Lower lobe of right lung (tissue), 2 donors: ENCODE measurements at regions not wholly inside any gene's neighbourhood (a gene's known extent, or its start where the extent isn't known, plus 50 kb on each side); places are given as distances from the start of the nearest gene placed in this dataset.

Source experiments
- ATAC-seq, 2 donors: fragments of 200-7000 bp; cut with Tn5 transposase; one replicate each; pipeline ENCODE4 v1.9.1; 2020 to 2022; ENCODE audit warnings: mild to moderate bottlenecking in 2 of 2, moderate library complexity in 2 of 2
- DNase-seq: peaks from one replicate; pipeline ENCODE4 v3.0.0-alpha.2; 2020
- H3K27ac ChIP-seq: fragments of 200-600 bp; one replicate; pipeline ENCODE4 v1.8.0; 2022
- H3K27me3 ChIP-seq: fragments of 200-600 bp; one replicate; pipeline ENCODE4 v1.8.0; 2022; ENCODE audit warnings: low read depth
- H3K36me3 ChIP-seq: fragments of 200-600 bp; one replicate; pipeline ENCODE4 v1.8.0; 2022; ENCODE audit warnings: mild to moderate bottlenecking
- H3K4me1 ChIP-seq: fragments of 200-600 bp; one replicate; pipeline ENCODE4 v1.8.0; 2022
- H3K4me3 ChIP-seq: fragments of 200-600 bp; one replicate; pipeline ENCODE4 v1.8.0; 2022; ENCODE audit warnings: mild to moderate bottlenecking
- H3K9me3 ChIP-seq: fragments of 200-600 bp; one replicate; pipeline ENCODE4 v1.8.0; 2022
- CTCF ChIP-seq: fragments of 200-600 bp; IDR thresholded peaks from one replicate; pipeline ENCODE4 v1.8.0; 2022; ENCODE audit warnings: antibody characterized with exemption, mild to moderate bottlenecking
- intact Hi-C: fragments of 100-400 bp; cut with DNase I; formaldehyde crosslinking; loops from one replicate; pipeline ENCODE4 v1.11.0; 2022
- donor health status: DM: no; HTN: yes; CAD: no; lungs with severe emphysema.

- ATAC-seq: no peak
Measured at GRCh38 chr5:167804512-167805220, 486.8 kb upstream of the WWC1 start.

GRCh38 chr5:167810573-167810972 is 480.9 kb upstream of the WWC1 start:
- Histone ChIP-seq H3K4me3 (no peak overlapping the region), H3K4me1 (no peaks in the 10 kb centered on the region), H3K36me3 (no peaks in the 10 kb centered on the region), H3K27me3 (no peaks in the 10 kb centered on the region), H3K27ac (no peak overlapping the region), H3K9me3 (no peaks in the 10 kb centered on the region)
- DNase-seq: no peak
- TF ChIP-seq CTCF: no peak
- no peak for ATAC-seq
- intact Hi-C loops: no loop called here

More at GRCh38 chr5:167804512-167805220, 486.8 kb upstream of the WWC1 start:
- Histone ChIP-seq H3K27ac (no peak overlapping the region), H3K4me1 (no peaks in the 10 kb centered on the region), H3K27me3 (no peaks in the 10 kb centered on the region), H3K36me3 (no peaks in the 10 kb centered on the region), H3K9me3 (no peaks in the 10 kb centered on the region), H3K4me3 (no peak overlapping the region)
- intact Hi-C loops: no loop called here
- no peak for TF ChIP-seq CTCF
- DNase-seq: no peak

GRCh38 chr5:167812871-167813270 is 478.6 kb upstream of the WWC1 start:
- Histone ChIP-seq H3K9me3 (no peaks in the 10 kb centered on the region), H3K4me3 (no peak overlapping the region), H3K27ac (no peak overlapping the region), H3K27me3 (no peaks in the 10 kb centered on the region), H3K4me1 (no peaks in the 10 kb centered on the region), H3K36me3 (no peaks in the 10 kb centered on the region)
- TF ChIP-seq CTCF: no peak
- intact Hi-C loops: no loop called here
- DNase-seq (no peak), ATAC-seq (no peak)

- no peak overlapping the region for H3K4me3 ChIP-seq
- intact Hi-C loops: no loop called here
- no peaks in the 10 kb centered on the region for H3K9me3 ChIP-seq
- H3K4me1 ChIP-seq: no peaks in the 10 kb centered on the region
- no peak for TF ChIP-seq CTCF
- H3K36me3 ChIP-seq: no peaks in the 10 kb centered on the region
- H3K27ac ChIP-seq: no peak overlapping the region
- no peaks in the 10 kb centered on the region for H3K27me3 ChIP-seq
- DNase-seq: no peak
- no peak for ATAC-seq
Measured at GRCh38 chr5:167813389-167813788, 478.1 kb upstream of the WWC1 start.

- no peak overlapping the region for H3K4me3 ChIP-seq
- DNase-seq (no peak), ATAC-seq (no peak)
- no peak overlapping the region for H3K27ac ChIP-seq
- H3K4me1 ChIP-seq: no peaks in the 10 kb centered on the region
- no peaks in the 10 kb centered on the region for H3K27me3 ChIP-seq
- H3K36me3 ChIP-seq: no peaks in the 10 kb centered on the region
- intact Hi-C loops: no loop called here
- H3K9me3 ChIP-seq: no peaks in the 10 kb centered on the region
- TF ChIP-seq CTCF: no peak
Measured at GRCh38 chr5:167814040-167814439, 477.4 kb upstream of the WWC1 start.
